ENCODE measurements at regions not wholly inside any gene's neighbourhood (a gene's known extent, or its start where the extent isn't known, plus 50 kb on each side); places are given as distances from the start of the nearest gene placed in this dataset.

DNA sequence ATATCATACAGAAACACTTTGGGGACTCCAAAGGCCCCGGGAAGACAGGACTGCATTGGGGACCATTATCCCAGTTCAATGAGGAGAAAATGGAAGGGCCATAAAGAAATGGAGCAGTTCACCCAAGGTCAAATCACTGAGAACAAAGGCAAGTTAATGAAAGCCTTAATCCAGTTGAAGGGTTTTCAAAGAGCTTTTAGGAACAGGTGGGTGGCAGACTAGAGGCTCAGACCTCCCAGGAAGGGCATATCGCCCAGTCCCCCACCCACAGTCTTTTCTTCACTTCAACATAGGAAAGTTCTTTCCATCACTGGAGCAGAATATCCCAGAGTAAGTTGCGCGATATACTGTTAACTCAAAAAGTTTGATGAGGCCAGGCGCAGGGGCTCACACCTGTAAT lies 136.1 kb upstream of the CCND2 start:
- TF ChIP-seq, protein P1, sequence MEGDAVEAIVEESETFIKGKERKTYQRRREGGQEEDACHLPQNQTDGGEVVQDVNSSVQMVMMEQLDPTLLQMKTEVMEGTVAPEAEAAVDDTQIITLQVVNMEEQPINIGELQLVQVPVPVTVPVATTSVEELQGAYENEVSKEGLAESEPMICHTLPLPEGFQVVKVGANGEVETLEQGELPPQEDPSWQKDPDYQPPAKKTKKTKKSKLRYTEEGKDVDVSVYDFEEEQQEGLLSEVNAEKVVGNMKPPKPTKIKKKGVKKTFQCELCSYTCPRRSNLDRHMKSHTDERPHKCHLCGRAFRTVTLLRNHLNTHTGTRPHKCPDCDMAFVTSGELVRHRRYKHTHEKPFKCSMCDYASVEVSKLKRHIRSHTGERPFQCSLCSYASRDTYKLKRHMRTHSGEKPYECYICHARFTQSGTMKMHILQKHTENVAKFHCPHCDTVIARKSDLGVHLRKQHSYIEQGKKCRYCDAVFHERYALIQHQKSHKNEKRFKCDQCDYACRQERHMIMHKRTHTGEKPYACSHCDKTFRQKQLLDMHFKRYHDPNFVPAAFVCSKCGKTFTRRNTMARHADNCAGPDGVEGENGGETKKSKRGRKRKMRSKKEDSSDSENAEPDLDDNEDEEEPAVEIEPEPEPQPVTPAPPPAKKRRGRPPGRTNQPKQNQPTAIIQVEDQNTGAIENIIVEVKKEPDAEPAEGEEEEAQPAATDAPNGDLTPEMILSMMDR (conservative IDR thresholded peaks at IDR 0.05; ENCODE audit: low read length), result no peak
- TF ChIP-seq EZH2phosphoT487 (IDR thresholded peaks at IDR 0.05; ENCODE audit: borderline replicate concordance, low read depth, low read length), result no peak
